K562 (cell line): ENCODE measurements at regions not wholly inside any gene's neighbourhood (a gene's known extent, or its start where the extent isn't known, plus 50 kb on each side); places are given as distances from the start of the nearest gene placed in this dataset.

Experiments used
- ATAC-seq: fragments of 200-7000 bp; cut with Tn5 transposase; 3 replicates; pipeline ENCODE4 v1.9.1; 2020; ENCODE audit warnings: moderate library complexity
- BruUV-seq: library from RNA; stranded (reverse); fragments of 400-500 nt; replicated peaks from 2 replicates; lab custom pipeline; 2021; lab: Mats Ljungman, UMichigan
- CTCF ChIA-PET: fragments of 300-600 bp; formaldehyde crosslinking; extraction: SDS; loops from one replicate; lab custom pipeline; 2021; ENCODE audit warnings: low intra/inter-chr PET ratio; lab: Yijun Ruan, JAX
- POLR2A ChIA-PET: fragments of 300-600, 350-650 bp; sonication (Branson Sonifier 250); formaldehyde crosslinking; extraction: SDS; loops from one replicate; lab custom pipeline; 2021; ENCODE audit warnings: antibody characterized with exemption, inconsistent platforms; lab: Yijun Ruan, JAX
- DNase-seq, 4 experiments: peaks; one replicate each; pipeline versions ENCODE4 v3.0.0 to v3.0.0-alpha.2; 2011 to 2018; ENCODE audit warnings: low spot score in 3 of 4, mixed read lengths in 3 of 4; ENCODE audit errors: extremely low read depth in 1 of 4
- FAIRE-seq: peaks from 2 replicates; lab custom pipeline; 2011; peaks lifted over from hg19 to GRCh38; lab: Jason Lieb, UNC
- H2AFZ ChIP-seq: 2 replicates; pipeline ENCODE4 v1.6.0; 2011; ENCODE audit warnings: low read depth, low read length, control low read depth, inconsistent platforms
- H3K27ac ChIP-seq: fragments of 200-600 bp; 3 replicates; pipeline ENCODE4 v1.8.0; 2011; ENCODE audit warnings: low read depth, mild to moderate bottlenecking, control low read depth, inconsistent platforms, low read length, moderate library complexity, mixed read lengths; ENCODE audit errors: extremely low read depth
- H3K27me3 ChIP-seq, 2 experiments: fragments of 300-600 bp in 1 of 2; 2 replicates in 1 of 2; 3 replicates in 1 of 2; pipeline versions ENCODE4 v1.6.0 to v1.8.0; 2011; ENCODE audit warnings: inconsistent platforms in 2 of 2, low read length in 2 of 2, mild to moderate bottlenecking in 1 of 2, mixed read lengths in 1 of 2, moderate library complexity in 1 of 2; ENCODE audit not compliant: control insufficient read depth in 2 of 2, insufficient read depth in 2 of 2
- H3K36me3 ChIP-seq: fragments of 300-600 bp; 3 replicates; pipeline ENCODE4 v1.8.0; 2011; ENCODE audit warnings: mild to moderate bottlenecking, low read length, inconsistent platforms; ENCODE audit not compliant: control insufficient read depth, insufficient read depth
- H3K4me1 ChIP-seq, 2 experiments: fragments of 200-600 bp in 1 of 2; replicated peaks in 1 of 2; 2 replicates in 1 of 2; 3 replicates in 1 of 2; pipeline versions ENCODE4 v1.5.1 to v1.8.0; 2011; ENCODE audit warnings: inconsistent platforms in 2 of 2, low read length in 2 of 2, mild to moderate bottlenecking in 1 of 2, mixed read lengths in 1 of 2, moderate library complexity in 1 of 2; ENCODE audit not compliant: control insufficient read depth in 2 of 2, insufficient read depth in 2 of 2
- H3K4me2 ChIP-seq: 2 replicates; pipeline ENCODE4 v1.6.1; 2011; ENCODE audit warnings: low read length, control low read depth, inconsistent platforms, mixed read lengths; ENCODE audit not compliant: insufficient read depth
- H3K4me3 ChIP-seq: fragments of 200-600 bp; sonication (generic), shearing (Covaris generic); 2 replicates; pipeline ENCODE4 v1.5.1; 2016; ENCODE audit warnings: control low read depth, inconsistent platforms
- H3K79me2 ChIP-seq: fragments of 200-600 bp; 3 replicates; pipeline ENCODE4 v1.8.0; 2011; ENCODE audit warnings: low read length, inconsistent platforms; ENCODE audit not compliant: control insufficient read depth, insufficient read depth
- H3K9ac ChIP-seq, 2 experiments: 2 replicates each; pipeline versions ENCODE4 v1.6.0 to v1.6.1; 2011; ENCODE audit warnings: low read depth in 2 of 2, low read length in 2 of 2, control low read depth in 1 of 2, inconsistent platforms in 1 of 2, mild to moderate bottlenecking in 1 of 2, mixed read lengths in 1 of 2; ENCODE audit not compliant: insufficient read depth in 1 of 2
- H3K9me1 ChIP-seq: one replicate; pipeline ENCODE4 v1.6.0; 2011; ENCODE audit warnings: inconsistent platforms, mild to moderate bottlenecking, low read length, moderate library complexity; ENCODE audit not compliant: control insufficient read depth, insufficient read depth
- H3K9me3 ChIP-seq: replicated peaks from 2 replicates; pipeline ENCODE4 v1.5.1; 2011; ENCODE audit warnings: low read depth, low read length, inconsistent platforms; ENCODE audit not compliant: control insufficient read depth, insufficient read depth
- H4K20me1 ChIP-seq: replicated peaks from 2 replicates; pipeline ENCODE4 v1.6.1; 2011; ENCODE audit warnings: low read length, inconsistent platforms, mixed read lengths; ENCODE audit not compliant: control insufficient read depth, insufficient read depth
- EP400 ChIP-seq: fragments of 450-650 bp; IDR thresholded peaks from 2 replicates; pipeline ENCODE4 v1.6.1; 2017; ENCODE audit warnings: antibody characterized with exemption, mild to moderate bottlenecking, moderate library complexity
- ESRRA ChIP-seq: fragments of 450-650 bp; IDR thresholded peaks from 2 replicates; pipeline ENCODE4 v1.6.1; 2014; ENCODE audit warnings: low read depth, mild to moderate bottlenecking, moderate library complexity, borderline replicate concordance
- HEY1 ChIP-seq: fragments of 250-450 bp; sonication (Bioruptor Pico); IDR thresholded peaks from 2 replicates; pipeline ENCODE4 v1.5.0; 2020; ENCODE audit warnings: mild to moderate bottlenecking, moderate library complexity, borderline replicate concordance
- JUND ChIP-seq, 2 experiments: IDR thresholded peaks; 2 replicates in 1 of 2; 3 replicates in 1 of 2; pipeline ENCODE4 v1.6.1; 2011; ENCODE audit warnings: borderline replicate concordance in 2 of 2, low read depth in 2 of 2, low read length in 2 of 2, improper control_type of control experiment in 1 of 2, missing biosample characterization in 1 of 2, missing genetic modification characterization in 1 of 2, missing genetic modification reagents in 1 of 2
- NFIX ChIP-seq: fragments of 250-450 bp; sonication (Bioruptor Pico); IDR thresholded peaks from 2 replicates; pipeline ENCODE4 v1.4.0; 2020; ENCODE audit warnings: low read depth, mild to moderate bottlenecking, moderate library complexity
- ZFPM2 ChIP-seq: fragments of 250-450 bp; sonication (Bioruptor Pico); IDR thresholded peaks from 2 replicates; pipeline ENCODE4 v1.5.1; 2022; ENCODE audit warnings: mild to moderate bottlenecking
- ZKSCAN8 ChIP-seq: fragments of 200-800 bp; sonication (Bioruptor generic); IDR thresholded peaks from 2 replicates; pipeline ENCODE4 v1.6.1; 2016; ENCODE audit warnings: missing genetic modification characterization, missing compliant biosample characterization
- ZNF316 ChIP-seq: fragments of 450-650 bp; IDR thresholded peaks from 2 replicates; pipeline ENCODE4 v1.6.1; 2016
- whole genome bisulfite sequencing: fragments of 100-300 bp; shearing (Covaris generic); methylation state at CpG from one replicate; pipeline ENCODE4 v1.1.6; 2016; ENCODE audit warnings: low coverage, mixed read lengths; ENCODE audit not compliant: insufficient coverage; ENCODE audit errors: missing lambda C conversion rate; 5-methylcytosine and 5-hydroxymethylcytosine counted together
- in situ Hi-C: fragments of 300-500 bp; cut with MboI; formaldehyde crosslinking; loops from 4 replicates; pipeline ENCODE4 v1.15.0; 2018; ENCODE audit warnings: inconsistent platforms, mixed read lengths
- intact Hi-C: fragments of 100-400 bp; cut with micrococcal nuclease; formaldehyde crosslinking; loops from 2 replicates; pipeline ENCODE4 v1.14.2; 2022
- TF ChIP-seq, protein P1 (sequence below): fragments of 450-650 bp; formaldehyde crosslinking; IDR thresholded peaks from 2 replicates; pipeline ENCODE4 v1.4.0; 2022; ENCODE audit warnings: missing genetic modification characterization
- TF ChIP-seq, protein P2 (sequence below): fragments of 450-650 bp; formaldehyde crosslinking; IDR thresholded peaks from 2 replicates; pipeline ENCODE4 v1.4.0; 2020; ENCODE audit warnings: mild to moderate bottlenecking, moderate library complexity

DNA sequence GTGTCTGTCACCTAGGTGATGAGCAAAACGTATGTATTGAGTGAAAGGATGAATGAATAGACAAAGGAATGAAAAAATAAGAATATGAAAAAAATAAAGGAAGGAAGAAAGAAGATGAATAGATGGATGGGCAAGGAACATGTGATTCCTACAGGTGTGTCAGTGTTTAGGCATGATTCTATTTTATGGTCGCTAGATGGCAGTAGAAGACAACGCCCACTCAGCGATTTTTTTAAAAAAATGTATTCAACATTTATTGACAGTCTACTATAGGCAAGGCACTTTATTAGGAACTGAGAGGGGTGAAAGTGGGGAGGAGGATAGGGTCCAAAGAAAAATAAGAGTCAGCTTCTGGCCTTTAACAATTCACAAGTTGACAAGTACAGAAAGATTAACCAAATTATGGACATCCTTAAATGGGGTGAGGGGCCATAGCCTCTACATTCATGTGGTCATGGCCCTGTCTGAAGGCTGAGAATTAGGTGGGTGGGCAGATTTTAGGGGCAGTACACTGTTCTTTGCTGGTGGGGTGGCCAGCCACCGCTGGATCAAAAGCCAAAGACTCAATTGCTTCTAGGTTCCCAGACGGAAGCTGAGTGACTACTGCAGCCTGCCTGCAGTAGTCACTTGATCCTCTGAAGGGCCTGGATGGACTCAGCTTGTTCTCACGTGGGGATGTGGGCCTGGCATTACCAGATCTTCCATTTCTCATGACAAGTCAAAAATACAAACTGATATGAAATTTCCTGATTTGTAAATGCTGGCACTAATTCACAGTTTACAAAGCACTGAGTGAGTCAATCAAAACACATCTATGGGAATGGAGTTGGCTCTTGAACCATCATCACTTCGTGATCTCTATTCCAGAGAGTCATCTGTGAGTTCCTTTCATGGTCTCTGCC is 83.9 kb downstream of the FASLG start (continued):
- TF ChIP-seq ZNF316 (peak; percentile 98), ZKSCAN8 (CRISPR knock-in tag) (no peak), EP400 (0 out of 2 replicates have a peak, but pooled peaks have one; percentile 15)
- TF ChIP-seq, protein P1, sequence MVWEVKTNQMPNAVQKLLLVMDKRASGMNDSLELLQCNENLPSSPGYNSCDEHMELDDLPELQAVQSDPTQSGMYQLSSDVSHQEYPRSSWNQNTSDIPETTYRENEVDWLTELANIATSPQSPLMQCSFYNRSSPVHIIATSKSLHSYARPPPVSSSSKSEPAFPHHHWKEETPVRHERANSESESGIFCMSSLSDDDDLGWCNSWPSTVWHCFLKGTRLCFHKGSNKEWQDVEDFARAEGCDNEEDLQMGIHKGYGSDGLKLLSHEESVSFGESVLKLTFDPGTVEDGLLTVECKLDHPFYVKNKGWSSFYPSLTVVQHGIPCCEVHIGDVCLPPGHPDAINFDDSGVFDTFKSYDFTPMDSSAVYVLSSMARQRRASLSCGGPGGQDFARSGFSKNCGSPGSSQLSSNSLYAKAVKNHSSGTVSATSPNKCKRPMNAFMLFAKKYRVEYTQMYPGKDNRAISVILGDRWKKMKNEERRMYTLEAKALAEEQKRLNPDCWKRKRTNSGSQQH (CRISPR knock-in tag) = no peak
- TF ChIP-seq, protein P2, sequence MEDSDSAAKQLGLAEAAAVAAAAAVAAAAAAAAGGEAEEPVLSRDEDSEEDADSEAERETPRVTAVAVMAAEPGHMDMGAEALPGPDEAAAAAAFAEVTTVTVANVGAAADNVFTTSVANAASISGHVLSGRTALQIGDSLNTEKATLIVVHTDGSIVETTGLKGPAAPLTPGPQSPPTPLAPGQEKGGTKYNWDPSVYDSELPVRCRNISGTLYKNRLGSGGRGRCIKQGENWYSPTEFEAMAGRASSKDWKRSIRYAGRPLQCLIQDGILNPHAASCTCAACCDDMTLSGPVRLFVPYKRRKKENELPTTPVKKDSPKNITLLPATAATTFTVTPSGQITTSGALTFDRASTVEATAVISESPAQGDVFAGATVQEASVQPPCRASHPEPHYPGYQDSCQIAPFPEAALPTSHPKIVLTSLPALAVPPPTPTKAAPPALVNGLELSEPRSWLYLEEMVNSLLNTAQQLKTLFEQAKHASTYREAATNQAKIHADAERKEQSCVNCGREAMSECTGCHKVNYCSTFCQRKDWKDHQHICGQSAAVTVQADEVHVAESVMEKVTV (CRISPR knock-in tag) = peak; percentile 74

DNA sequence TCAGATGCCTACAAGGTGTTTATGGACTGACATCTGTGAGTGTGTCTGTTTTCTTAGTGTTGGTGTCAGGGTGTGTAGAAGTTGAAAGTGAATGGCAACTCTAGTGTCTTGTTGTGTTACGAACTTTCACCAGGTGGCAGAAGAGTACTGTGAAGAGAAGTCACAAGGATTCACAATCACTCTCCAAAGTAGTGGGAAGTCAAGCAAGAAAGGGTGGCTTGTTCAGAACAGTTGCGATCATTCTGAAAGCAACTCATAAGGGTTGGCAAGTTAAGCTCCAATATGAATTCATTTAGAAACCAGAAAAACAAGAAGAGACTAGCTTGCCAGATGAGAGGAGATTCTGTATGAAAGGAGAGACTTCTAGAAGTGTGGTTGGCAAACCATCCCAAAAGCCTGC is 86.1 kb downstream of the FASLG start:
- BruUV-seq = no TSS peak
- ChIA-PET POLR2A (interaction anchor here (0.6 kb wide), 1 partner anchor 461 kb away, joined by 3 read pairs; no protein-coding TSS in a partner anchor), CTCF (interaction anchor here (0.7 to 5.5 kb wide), 5 partner anchors 76 to 1999 kb away, joined by 3 to 62 read pairs (median 4); no protein-coding TSS in a partner anchor)
- Histone ChIP-seq H4K20me1 (no peaks in the 10 kb centered on the region), H3K27me3 (no peaks in the 10 kb centered on the region; a peak in 1 of 5 replicates), H3K27ac (no peak overlapping the region), H3K79me2 (no peaks in the 10 kb centered on the region), H3K4me1 (peaks cover 3 to 7% of the 10 kb centered on the region in 2 experiments; a peak in 3 of 5 replicates), H3K4me2 (no peak overlapping the region), H2AFZ (peak overlapping the region; percentile 29; the same call in 1 of the 2 replicates), H3K4me3 (no peak overlapping the region), H3K9ac (no peak overlapping the region), H3K9me3 (no peaks in the 10 kb centered on the region), H3K9me1 (no peaks in the 10 kb centered on the region), H3K36me3 (no peaks in the 10 kb centered on the region)
- in situ Hi-C loops (loop anchor here (10.0 to 25.0 kb wide), 2 partner anchors 670 to 1342 kb away; no protein-coding TSS in a partner anchor), intact Hi-C loops (loop anchor here (1.0 to 10.0 kb wide), 6 partner anchors 82 to 1510 kb away; no protein-coding TSS in a partner anchor)
- FAIRE-seq (peak; percentile 75), DNase-seq (peak; percentile 28 to 71 (median 39)), ATAC-seq (peak; percentile 90)
- 3% methylated on average over 2 of the region's 2 CpGs for WGBS
- TF ChIP-seq NFIX (CRISPR knock-in tag) (no peak), JUND (IDR thresholded peaks at IDR 0.05; ENCODE audit: borderline replicate concordance, low read depth, low read length) (peak; percentile 8; the same call in 1 of the 2 replicates), JUND (tag; IDR thresholded peaks at IDR 0.05; ENCODE audit: borderline replicate concordance, low read depth, low read length) (peak; percentile 39; the same call in 1 of the 3 replicates), ZFPM2 (CRISPR knock-in tag) (no peak), HEY1 (CRISPR knock-in tag) (0 out of 2 replicates have a peak, but pooled peaks have one; percentile 69), ESRRA (peak; percentile 33; the same call in 1 of the 2 replicates)
